Loucy (cell line): ENCODE measurements at regions not wholly inside any gene's neighbourhood (a gene's known extent, or its start where the extent isn't known, plus 50 kb on each side); places are given as distances from the start of the nearest gene placed in this dataset.

Source experiments
- CTCF ChIP-seq: fragments of 200-600 bp; sonication (generic); conservative IDR thresholded peaks from 2 replicates; pipeline ENCODE4 v1.5.1; 2014; ENCODE audit warnings: mild to moderate bottlenecking, antibody characterized with exemption, low read length
- EZH2phosphoT487 ChIP-seq: fragments of 200-600 bp; IDR thresholded peaks from 2 replicates; pipeline ENCODE4 v1.6.1; 2018; ENCODE audit warnings: antibody characterized with exemption, mild to moderate bottlenecking, moderate library complexity, borderline replicate concordance

- no peak for TF ChIP-seq CTCF
- TF ChIP-seq EZH2phosphoT487 = no peak
Measured at GRCh38 chr17:53472586-53472985, 350.1 kb upstream of the KIF2B start.
